ENCODE measurements at regions not wholly inside any gene's neighbourhood (a gene's known extent, or its start where the extent isn't known, plus 50 kb on each side); places are given as distances from the start of the nearest gene placed in this dataset.

GRCh38 chr12:108075561-108075960, 53.5 kb upstream of the WSCD2 start:
- no peak for TF ChIP-seq CTCF (IDR thresholded peaks at IDR 0.05; ENCODE audit: control insufficient read depth, extremely low read depth, insufficient read depth)
- no peak overlapping the region for H3K4me3 ChIP-seq (ENCODE audit: low read depth, low read length)
- DNase-seq (ENCODE audit: low read depth), result no peak

GRCh38 chr12:108076556-108076955, 52.5 kb upstream of the WSCD2 start:
- no peak overlapping the region for H3K4me3 ChIP-seq (ENCODE audit: low read depth, low read length)
- no peak for TF ChIP-seq CTCF (IDR thresholded peaks at IDR 0.05; ENCODE audit: control insufficient read depth, extremely low read depth, insufficient read depth)
- DNase-seq (ENCODE audit: low read depth), result no peak

GRCh38 chr12:108078428-108078827, 50.7 kb upstream of the WSCD2 start:
- no peak for TF ChIP-seq CTCF (IDR thresholded peaks at IDR 0.05; ENCODE audit: control insufficient read depth, extremely low read depth, insufficient read depth)
- no peak for DNase-seq (ENCODE audit: low read depth)

More at GRCh38 chr12:108078428-108078827, 50.7 kb upstream of the WSCD2 start:
- no peak overlapping the region for H3K4me3 ChIP-seq (ENCODE audit: low read depth, low read length)

Data from LNCaP clone FGC (cell line).